NCI-H1930 (cell line): ENCODE measurements at regions not wholly inside any gene's neighbourhood (a gene's known extent, or its start where the extent isn't known, plus 50 kb on each side); places are given as distances from the start of the nearest gene placed in this dataset.

Experiments used
- DNase-seq, 2 experiments: peaks; one replicate each; lab custom pipeline; 2025; lab: John Stamatoyannopoulos, UW

- no peak for DNase-seq
Measured at GRCh38 chr15:52872036-52872818, 82.1 kb upstream of the ONECUT1 start.

DNA sequence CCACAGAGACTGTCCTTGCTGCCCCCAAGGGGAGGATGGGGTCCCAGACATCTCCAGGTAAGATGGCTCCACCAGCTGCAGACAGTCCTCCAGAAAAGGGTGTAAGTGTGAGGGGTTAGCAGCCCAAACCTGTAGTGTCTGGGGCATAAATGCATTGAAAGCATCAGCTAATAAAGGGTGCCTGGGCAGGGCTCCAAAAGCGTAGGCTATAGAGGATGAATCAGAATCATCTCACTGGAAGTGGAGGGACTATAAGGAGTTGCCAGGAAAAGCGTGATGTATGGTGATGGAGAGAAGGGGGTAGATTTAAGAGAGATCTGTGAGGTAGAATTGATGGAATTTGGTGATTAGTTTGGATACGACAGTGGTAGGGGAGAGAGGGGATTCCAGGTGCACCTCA, 79.9 kb upstream of the ONECUT1 start:
- DNase-seq: no peak

GRCh38 chr15:52866698-52867097, 76.6 kb upstream of the ONECUT1 start:
- no peak for DNase-seq

DNA sequence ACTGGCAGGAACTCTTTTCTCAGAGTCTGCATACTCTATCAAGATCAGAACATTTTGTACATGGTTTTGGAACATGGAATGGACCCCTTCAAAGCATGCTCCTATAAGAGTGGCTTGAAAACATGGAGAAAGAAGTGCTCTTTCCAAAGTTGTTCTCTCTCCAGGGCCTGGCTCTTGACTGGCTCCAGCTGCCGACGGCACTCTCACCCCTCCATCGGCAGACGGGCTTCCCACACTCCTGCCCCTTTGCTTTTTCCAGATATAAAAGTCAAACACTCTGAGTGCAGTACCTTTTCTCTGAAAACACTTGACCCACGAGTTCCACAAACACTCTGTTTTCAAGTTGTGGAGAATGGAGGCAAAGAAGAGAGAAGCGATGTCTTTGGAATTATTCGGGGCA, 72.5 kb upstream of the ONECUT1 start:
- DNase-seq: no peak

DNA sequence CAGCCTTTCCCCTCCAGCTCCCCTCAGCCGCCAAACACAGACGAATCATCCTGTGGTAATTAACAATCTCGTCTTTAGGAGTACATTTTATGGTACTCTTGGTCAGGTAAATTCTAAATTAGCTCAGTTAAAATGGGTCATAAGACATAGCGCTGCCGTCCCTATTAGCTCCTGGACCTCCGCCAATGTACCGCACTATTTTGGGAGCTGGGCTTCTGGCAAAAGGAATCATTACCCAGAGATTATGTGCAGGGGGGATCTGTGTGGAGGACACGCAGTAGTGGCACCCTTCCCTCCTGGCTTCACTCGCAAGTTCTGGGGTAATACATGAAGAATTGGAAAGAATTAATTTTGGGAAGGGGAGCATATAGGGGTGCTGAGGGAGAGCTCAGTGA, 68.6 kb upstream of the ONECUT1 start:
- DNase-seq: no peak

GRCh38 chr15:52857937-52858781, 68.0 kb upstream of the ONECUT1 start:
- DNase-seq: no peak

DNA sequence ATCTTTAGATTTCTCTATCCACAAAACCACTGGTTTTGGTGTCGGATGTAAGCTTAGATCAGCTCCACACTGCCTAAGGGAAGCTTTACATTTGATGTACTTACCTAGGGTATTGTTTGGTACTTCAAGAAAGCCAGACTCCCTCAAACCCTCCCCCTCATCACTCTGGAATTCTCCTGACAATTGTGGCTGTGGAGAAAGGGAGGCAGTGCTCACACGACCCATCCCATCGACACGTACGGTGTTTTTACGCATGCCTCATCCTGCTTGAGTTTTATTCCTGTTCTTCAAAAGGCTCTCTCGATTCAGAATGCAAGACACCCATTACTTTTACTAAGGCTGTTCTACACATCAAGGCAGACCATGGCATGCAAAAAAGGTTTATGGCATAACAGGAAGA, 67.3 kb upstream of the ONECUT1 start:
- DNase-seq: no peak

- no peak for DNase-seq
Measured at GRCh38 chr15:52856286-52856685, 66.2 kb upstream of the ONECUT1 start.

DNA sequence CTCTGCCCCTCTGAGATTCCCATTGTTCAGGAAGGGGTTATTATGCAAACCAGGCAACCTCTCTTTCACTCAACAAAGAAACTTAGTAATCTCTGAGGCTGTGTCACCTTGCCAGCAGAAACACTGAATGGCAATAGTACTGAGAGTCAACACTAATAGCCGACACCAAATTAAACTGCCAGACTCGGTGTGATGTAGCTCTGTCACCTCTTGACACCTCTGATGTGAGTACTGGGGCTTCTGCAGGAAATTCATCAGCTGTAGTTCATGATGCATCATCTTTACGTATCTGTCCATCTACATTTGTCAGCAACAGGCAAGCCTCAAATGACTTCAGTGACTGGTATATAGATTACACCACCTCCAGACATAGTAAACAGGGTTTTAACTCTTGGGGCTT, 65.0 kb upstream of the ONECUT1 start:
- DNase-seq: no peak

DNA sequence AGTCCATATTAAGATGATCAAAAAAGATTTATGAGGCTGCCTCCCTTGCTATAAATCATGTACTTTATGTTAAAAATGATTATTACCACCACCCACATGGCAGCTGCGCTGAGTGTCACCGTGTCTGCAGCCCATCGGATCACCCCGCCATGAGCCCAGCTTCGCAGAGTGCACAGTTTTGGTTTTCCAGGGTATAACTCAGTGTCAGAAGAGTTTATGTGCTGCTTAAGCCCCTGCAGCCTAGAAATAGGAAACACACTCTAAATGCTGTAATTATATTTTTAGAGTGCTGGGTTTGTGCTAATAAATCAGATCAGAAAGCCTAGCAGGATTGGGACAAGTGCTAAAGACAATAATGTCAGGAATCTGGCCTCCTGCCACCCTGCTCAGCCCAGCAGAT, 54.7 kb upstream of the ONECUT1 start:
- DNase-seq: no peak
